Activated T-cell treated with anti-CD3 and anti-CD28 coated beads for 4 hours (primary cell): ENCODE measurements at regions not wholly inside any gene's neighbourhood (a gene's known extent, or its start where the extent isn't known, plus 50 kb on each side); places are given as distances from the start of the nearest gene placed in this dataset.
A peak's percentile ranks its signal among the peaks of the same experiment; 100 is the strongest.
"Not testable (repeated sequence)": the region's sequence is repeated elsewhere in the genome, so short reads cannot be mapped to it uniquely, and the experiment has no call there.

Experiments used
- DNase-seq: peaks from one replicate; pipeline ENCODE4 v3.0.0-alpha.2; 2020

DNA sequence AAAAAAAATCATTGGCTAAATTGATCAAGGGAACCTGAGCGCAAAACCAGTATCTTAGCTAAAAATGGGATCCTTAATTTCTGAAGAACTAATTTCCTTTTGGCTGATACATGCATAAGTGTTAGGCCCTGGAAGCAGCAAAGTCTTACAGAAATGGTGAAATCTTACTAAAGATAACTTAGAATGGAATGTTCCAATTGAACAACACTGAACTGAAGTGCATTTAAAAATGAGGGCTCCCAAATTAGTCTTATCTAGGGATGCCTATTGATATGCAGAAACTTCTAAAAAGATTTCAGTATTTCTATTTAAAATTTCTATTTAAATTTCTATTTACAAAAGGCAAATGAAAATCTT is 120.7 kb upstream of the BANK1 start:
- no peak for DNase-seq

DNA sequence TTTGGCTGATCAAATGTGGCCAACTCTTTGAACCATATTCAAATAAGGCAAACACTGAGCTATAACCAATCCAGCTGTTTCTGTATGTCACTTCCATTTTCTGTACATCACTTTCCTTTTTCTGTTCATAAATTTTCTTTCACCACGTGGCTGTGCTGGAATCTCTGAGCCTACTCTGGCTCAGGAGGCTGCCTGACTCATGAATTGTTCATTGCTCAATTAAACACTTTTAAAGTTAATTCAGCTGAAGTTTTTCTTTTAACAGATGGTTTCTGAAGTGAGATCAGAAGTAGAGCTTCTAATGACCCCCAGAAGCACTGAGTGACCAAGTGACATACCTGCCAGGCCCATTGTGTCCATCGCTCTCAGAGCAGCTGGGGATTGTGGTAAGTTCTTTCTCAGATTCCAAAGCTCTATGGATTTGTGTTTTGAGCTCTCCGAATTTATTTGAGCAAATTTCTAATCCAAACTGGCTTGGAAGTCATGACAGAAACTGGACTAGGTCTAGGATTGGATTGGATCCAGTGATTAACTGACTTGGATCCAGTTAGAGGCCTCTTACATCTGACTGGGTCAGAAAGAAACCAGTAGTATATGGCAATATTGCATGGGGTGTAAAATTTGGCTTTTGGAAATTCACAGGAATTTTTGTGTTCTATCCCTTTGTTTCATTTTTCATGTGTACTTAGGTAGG is 121.2 kb upstream of the BANK1 start:
- no peak for DNase-seq

DNA sequence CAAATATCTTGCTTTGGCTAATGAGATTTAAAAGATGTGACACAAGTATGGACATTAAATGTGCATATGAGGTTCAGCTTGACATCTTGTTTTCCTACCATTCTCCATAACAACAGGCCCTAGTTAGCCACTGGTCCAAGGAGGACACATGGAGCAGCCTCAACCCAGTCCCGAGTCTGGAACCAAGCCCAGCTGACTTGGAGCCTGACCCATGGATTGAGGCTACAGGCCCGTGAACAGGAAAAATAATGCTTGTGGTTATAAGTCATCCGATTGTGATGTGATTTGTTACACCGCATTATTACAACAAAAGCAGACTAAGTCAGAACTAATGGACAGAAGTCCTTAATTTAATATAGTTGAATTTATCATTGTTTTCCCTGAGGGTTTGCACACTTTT is 123.2 kb upstream of the BANK1 start:
- DNase-seq: no peak

- no peak for DNase-seq
Observed at GRCh38 chr4:101660607-101661006, 129.9 kb upstream of the BANK1 start.

DNA sequence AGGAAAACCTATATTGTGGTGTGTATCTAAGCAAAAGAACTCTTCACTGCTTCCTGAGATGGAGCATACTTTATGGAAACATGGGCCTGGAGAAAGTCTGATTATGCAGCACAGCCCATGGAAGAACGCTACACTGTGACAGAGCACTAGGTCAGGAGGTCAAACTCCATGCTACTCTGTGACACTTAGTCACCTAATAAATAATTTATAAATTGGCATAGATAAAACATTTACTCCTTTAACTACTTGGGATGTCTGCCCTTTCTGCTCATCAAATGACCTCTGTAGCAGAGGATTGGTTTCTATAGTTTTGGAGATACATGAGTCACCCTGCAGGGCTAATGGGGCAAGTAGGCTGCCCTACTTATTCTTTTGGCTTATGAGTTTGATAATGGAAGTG is 134.7 kb upstream of the BANK1 start:
- DNase-seq: no peak

- no peak for DNase-seq
Observed at GRCh38 chr4:101655005-101655404, 135.5 kb upstream of the BANK1 start.

DNA sequence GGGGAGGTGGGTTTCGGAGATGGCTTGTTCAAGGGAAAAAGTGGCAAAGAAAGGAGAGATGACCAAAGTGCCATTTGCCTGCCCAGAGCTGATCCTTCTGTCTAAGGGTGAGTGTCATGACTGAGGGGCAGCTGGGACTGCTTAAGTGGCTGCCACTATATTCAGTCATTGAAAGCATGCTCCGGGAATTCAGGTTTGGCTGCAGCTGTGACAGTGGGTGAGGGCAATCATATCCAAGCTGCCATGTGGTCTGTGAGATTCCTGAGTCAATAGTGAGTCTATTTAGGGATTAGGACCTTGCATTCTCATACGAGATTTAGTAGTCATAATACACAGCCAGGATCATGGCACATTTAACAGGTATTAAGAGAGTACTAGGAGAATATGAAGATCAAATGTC is 138.8 kb upstream of the BANK1 start:
- no peak for DNase-seq

DNA sequence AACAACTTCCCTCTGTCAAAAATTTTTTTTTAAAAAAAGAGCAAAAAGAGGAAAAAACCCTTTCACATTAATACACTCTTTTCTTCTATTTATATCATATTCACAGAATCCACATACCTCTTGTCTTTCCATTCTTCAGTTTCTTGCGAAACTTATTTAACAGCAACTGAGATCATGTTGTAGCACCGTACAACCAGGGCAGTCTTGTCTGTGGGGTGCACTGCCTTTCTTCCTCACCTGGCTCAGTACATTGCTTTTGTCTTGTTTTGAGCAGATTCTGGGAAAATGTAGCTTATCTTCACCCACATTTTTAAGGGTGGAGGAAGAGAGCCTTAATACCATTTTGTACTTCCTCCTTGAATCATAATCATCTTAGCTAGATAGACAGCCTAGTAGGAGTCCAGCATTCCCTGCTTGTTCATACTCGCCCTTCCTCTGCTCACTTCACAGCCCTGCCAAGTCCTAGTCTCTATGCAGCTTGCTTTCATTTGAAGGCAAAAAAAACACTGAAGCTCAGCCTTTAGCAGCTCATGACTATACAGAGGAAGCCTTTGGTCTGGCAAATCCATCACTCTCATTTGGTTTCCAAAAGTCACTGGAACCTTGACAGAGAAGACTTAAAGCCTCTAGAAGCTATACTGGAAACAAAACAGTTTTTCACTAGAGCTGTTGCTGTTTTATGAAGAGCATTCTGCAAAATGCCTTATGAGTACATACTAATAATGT is 140.6 kb upstream of the BANK1 start:
- DNase-seq: no peak

- no peak for DNase-seq
Observed at GRCh38 chr4:101647710-101648034, 142.9 kb upstream of the BANK1 start.

- no peak for DNase-seq
Observed at GRCh38 chr4:101644516-101644915, 146.0 kb upstream of the BANK1 start.

GRCh38 chr4:101643186-101643837 is 147.2 kb upstream of the BANK1 start:
- DNase-seq: no peak

- DNase-seq: not testable (repeated sequence)
Observed at GRCh38 chr4:101632766-101633165, 157.8 kb upstream of the BANK1 start.

DNA sequence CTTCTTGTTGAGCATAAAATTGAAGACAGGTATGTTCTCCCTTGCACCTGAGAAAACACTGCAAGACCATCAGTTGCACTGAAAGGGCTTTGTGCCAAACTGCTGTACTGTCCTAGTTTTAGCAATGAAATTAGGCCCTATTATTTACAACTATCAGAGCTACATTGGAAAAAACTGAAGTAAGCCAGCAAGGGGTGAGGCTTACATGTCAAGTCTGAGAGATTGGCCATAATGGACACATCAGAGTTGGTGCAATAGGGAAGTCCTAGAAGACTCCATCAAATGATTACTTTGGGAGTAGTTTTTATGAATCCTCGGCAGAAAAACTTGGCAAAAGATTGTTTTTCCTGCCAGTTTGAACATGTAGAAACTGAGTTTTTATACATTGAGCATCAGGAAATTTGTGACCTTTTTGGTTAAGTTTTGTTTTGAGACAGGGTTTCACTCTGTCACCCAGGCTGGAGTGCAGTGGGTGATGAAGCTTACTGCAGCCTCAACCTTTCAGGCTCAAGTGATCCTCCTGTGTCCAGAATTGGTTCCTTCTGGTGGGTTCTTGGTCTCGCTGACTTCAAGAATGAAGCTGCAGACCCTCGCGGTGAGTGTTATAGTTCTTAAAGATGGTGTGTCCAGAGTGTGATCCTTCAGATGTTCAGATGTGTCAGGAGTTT is 160.1 kb upstream of the BANK1 start:
- DNase-seq: no peak

- DNase-seq: no peak
Observed at GRCh38 chr4:101621120-101621519, 169.4 kb upstream of the BANK1 start.

- DNase-seq: no peak
Observed at GRCh38 chr4:101615652-101616051, 174.9 kb upstream of the BANK1 start.

DNA sequence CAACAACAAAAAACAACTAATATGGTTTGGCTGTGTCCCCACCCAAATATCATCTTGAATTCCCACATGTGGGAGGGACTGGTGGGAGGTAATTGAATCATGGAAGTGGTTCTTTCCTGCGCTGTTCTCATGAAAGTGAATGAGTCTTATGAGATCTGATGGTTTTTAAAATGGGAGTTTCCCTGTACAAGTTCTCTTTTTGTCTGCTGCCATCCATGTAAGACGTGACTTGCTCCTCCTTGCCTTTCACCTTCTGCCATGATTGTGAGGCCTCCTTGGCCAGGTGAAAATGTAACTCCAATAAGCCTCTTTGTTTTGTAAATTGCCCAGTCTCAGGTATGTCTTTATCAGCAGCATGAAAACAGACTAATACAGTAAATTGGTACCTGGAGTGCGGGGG is 183.5 kb upstream of the BANK1 start:
- DNase-seq: not testable (repeated sequence)

- DNase-seq: no peak
Observed at GRCh38 chr4:101604976-101605375, 185.6 kb upstream of the BANK1 start.

DNA sequence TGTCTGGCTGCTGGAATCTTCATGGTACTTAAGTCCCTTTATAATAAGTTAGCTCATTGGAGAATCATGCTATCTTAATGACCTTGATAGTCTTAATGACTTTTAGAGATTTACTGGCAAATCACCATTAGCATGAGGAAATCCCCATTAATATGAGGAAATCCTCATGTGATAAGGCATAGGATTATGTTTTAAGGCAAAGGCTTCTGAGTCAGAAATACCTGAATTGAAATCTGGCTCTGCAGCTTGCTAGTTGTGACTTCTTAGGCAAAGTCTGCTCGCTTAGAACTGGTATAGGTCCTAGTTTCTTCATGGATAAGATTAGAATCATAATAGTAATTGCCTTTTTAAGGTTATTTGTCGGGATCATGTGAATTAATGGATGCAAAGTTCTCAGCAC is 190.2 kb upstream of the BANK1 start:
- no peak for DNase-seq

DNA sequence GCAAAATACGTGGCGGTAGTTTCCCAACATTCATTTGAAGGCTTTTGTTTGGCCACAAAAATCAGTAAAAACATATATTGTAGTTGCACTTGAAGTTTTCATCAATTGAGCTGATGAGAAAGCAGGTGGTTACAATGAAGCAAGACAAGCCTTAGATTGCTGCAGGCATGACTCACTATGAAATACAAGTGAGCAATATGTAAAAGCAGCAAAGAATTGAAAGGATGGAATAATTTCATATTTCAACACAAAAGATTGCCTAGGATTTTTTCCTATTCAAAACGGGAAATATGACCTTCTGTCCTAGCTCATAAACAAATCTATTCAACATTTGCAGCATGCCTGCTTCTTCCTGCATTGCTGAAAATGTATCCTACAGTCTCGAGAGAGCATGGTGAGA is 190.9 kb upstream of the BANK1 start:
- no peak for DNase-seq

DNA sequence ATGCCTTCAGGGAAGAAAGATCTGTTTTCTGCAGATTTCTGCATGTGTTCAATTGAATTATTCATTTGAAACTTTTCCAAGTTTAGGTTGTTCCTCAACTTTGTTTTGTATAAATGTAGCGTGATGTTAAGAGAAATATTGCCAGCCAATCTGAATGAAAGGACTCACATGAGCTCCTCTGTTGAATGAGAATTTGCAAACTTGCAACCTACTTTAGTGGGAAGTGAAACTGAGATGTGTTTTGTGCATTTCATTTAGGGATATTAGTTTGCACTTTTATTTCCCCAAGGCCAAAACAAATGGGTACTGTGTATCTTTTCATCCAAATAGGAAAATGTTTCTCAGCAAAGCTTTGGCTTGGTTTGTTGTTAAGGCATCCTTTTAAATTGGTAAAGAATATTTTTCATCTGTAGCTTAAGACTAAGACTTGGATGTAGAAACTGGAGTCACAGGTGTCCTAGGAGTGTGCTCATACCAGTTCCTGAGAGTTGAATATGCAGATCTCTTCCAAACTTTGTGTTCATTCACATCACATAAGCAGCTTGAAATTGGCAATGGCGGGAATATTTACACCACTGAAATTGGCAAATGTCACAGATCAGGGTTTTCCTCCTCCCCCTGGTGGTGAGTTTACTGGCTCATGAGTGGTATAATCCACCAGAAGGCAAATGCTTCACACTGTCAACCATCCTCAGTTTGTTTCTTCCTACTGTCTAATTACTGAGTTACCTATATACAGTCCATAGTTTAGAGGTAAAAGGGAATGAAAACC is 193.6 kb upstream of the BANK1 start:
- peak; percentile 8 for DNase-seq

DNA sequence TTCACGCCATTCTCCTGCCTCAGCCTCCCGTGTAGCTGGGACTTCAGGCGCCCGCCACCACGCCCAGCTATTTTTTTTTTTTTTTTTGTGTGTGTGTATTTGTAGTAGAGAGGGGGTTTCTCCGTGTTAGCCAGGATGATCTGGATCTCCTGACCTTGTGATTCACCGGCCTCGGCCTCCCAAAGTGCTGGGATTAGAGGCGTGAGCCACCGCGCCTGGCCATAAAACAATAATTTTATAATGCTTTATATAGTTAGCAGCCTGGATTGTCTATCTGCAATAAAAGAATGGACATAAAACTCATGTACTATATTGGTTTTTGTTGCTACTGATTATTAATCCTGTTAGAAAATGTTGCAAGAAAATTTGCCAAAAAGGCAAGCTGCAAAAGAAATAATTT is 195.9 kb upstream of the BANK1 start:
- no peak for DNase-seq

- no peak for DNase-seq
Observed at GRCh38 chr4:101593666-101594065, 196.9 kb upstream of the BANK1 start.

DNA sequence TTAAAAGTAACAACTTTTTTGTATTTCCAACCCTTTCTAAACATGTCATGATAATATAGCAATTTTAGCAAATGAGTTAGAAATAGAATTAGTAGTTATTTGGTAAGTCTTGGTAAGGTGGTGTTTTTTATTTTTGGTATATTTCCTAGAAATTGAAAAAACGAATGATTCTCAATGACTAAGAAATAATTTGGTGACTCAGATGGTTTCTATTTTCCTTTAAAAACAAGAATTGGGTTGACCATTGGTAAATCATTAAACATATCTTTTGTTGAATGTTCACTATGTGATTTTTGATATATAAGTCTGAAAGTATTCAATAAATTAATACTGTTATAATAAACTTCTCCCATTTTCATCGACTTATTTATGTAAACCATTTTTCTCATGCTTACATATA is 206.2 kb upstream of the BANK1 start:
- no peak for DNase-seq
